HG03139 (cell line): ENCODE measurements at regions not wholly inside any gene's neighbourhood (a gene's known extent, or its start where the extent isn't known, plus 50 kb on each side); places are given as distances from the start of the nearest gene placed in this dataset.
A peak's percentile ranks its signal among the peaks of the same experiment; 100 is the strongest.
"Not testable (repeated sequence)": the region's sequence is repeated elsewhere in the genome, so short reads cannot be mapped to it uniquely, and the experiment has no call there.

Experiments used
- ATAC-seq: cut with Tn5 transposase; IDR thresholded peaks from one replicate; pipeline ENCODE4 v1.9.1; 2021; ENCODE audit not compliant: unreplicated experiment

DNA sequence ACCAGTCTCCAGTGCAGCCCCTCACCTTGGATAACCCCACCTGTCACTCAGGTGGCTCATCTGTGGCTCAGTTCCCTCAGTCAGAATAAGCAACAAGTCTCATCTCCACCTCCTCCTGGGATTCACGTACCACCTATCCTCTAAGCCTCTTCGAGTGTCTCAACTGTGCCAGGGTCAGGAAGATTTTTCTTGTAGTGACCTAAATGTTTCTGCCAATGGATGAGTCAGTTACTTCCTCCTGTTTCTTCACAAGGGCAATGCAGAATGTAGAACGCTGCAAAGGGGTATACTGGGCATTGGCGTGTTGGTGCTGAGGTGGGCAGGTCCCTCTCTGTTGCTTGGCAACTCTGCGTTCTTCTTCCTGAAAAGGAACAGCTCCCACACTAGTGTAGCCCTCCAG, 213.3 kb upstream of the CXCR4 start:
- no peak for ATAC-seq

- ATAC-seq = no peak
These were observed 210.4 kb upstream of the CXCR4 start for GRCh38 chr2:136328207-136328795.

- ATAC-seq = peak; percentile 82
These were observed 209.4 kb upstream of the CXCR4 start for GRCh38 chr2:136327162-136327852.

GRCh38 chr2:136325844-136326331, 207.9 kb upstream of the CXCR4 start:
- no peak for ATAC-seq

- ATAC-seq = no peak
These were observed 207.0 kb upstream of the CXCR4 start for GRCh38 chr2:136324966-136325365.

- ATAC-seq = no peak
These were observed 206.0 kb upstream of the CXCR4 start for GRCh38 chr2:136323935-136324334.

DNA sequence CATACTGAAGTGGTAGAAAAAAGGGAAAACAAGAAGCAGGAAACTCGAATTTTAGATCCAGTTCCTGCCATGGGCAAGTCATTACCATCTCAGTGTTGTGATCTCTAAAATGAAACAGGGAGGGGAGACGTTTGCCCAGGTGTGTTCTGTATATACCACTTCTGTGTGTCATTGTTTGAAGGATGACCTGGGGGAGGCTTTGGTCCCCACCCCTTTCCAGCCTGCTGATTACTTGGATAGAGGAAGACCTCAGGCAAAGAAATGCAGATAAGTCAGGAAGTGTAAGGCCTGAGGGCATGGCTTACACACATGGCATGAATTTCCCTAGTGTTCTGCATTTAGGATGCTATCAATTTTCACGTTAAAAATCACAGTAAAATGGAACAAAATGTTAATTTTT, 205.2 kb upstream of the CXCR4 start:
- no peak for ATAC-seq

GRCh38 chr2:136322428-136322827, 204.5 kb upstream of the CXCR4 start:
- ATAC-seq = no peak

DNA sequence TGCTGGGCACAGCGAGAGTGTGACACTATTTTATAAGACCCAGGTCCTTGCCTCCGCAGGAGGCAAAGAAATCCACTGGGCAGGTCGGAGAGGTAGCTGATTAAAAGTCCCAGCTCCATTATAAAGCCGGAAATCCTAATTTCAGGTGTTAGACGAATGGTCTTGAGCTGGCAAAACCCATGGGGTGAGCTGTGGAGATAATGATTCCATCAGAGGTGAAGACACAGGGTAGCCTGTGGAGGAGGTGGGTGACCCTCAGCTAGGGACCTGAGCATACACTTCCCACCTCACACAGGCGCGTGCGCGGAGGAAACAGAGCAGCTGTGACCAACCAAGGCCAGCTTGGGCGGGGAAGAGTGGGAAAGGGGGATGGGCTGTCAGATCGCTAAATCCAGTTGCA, 201.7 kb upstream of the CXCR4 start:
- no peak for ATAC-seq

GRCh38 chr2:136319237-136319636, 201.3 kb upstream of the CXCR4 start:
- ATAC-seq = no peak

- ATAC-seq = no peak
These were observed 196.3 kb upstream of the CXCR4 start for GRCh38 chr2:136314240-136314639.

DNA sequence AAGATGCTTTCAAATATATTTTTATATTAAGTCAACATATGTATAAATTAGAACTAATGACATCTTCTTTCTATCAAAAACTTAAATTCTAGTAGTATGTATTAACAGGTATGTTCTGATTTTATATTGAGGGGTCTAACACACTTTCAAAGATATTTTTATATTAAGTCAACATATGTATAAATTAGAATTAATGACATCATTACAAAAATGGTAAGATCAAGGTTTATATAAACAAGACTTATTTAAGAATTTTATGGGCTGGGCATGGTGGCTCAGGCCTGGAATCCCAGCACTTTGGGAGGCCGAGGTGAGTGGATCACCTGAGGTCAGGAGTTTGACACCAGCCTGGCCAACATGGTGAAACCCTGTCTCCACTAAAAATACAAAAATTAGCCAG, 194.6 kb upstream of the CXCR4 start:
- ATAC-seq = not testable (repeated sequence)

DNA sequence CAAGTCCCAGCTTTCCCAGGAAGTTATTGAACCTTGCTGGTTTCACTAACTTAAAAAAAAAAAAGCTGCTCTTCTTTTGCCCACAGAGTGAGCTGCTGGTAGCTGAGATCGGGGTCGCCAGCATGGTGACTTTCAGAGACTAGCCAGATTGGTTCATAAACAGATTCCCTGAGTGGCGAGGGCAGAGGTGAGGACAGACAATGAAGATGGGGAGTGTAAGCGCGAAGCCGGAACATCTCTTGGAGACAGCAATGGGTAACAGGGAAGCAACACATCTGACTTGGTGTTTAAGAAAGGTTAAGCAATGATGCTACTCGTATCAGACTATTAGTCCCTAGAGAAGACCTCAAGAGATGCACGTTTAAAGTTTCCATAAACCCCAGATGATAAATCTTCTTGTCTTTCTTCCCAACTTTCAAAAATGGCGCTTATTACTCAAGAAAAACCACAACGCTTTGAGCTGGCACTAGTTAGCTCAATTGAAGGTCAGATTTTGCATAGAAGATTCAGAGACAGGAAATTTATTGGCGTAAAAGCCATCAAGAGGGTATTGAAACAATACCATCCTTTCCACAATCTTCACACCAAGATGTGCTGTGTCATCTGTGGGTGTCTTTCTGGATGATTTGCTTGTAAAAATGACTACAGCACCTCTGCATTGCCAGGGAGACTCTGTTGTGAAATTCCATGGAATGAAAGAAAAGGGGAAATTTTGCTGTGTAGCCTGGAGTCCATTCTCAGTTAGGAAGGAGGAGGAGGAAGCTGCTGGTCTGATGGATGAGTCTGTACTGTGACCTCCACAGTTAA, 193.1 kb upstream of the CXCR4 start:
- no peak for ATAC-seq

GRCh38 chr2:136310005-136310495, 192.1 kb upstream of the CXCR4 start:
- ATAC-seq = no peak

DNA sequence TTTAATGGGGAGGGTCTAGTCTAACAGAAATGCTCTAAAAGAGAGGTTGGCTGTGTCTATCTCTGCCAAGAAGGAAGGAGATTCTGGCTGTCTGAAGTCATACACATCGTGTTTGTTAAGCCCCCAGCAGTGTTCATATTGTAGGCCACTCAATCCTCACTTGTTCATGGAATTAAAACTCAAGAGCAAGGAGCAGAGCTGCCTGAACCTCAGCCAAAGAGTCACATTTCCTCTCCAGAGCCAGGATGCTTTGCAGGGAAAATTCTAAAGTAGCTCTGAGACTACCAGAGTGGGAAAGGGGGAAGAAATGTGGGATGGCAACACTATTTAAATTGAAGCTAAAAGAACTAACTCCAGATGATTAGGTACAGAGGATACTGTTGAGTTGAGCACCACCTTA, 190.7 kb upstream of the CXCR4 start:
- ATAC-seq = no peak

DNA sequence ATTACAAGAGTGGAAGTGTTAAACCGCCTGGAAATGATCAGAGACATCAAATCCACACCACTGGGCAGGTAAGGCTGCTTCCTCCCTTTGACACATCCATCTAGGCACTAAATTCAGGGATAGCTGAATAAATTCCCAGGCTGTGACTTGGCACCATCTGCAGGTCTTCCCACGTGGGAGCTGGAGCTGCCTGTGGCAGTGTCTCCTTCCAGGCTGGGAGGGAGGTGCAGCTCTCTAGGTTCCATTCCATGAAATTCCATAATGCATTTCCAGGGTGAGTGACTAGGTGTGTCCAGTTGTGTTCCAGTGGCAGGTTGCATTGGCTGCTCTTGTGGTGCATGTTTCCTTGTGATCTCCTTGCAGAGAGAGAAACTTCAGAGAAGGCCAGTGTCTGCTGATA, 188.9 kb upstream of the CXCR4 start:
- ATAC-seq = no peak

DNA sequence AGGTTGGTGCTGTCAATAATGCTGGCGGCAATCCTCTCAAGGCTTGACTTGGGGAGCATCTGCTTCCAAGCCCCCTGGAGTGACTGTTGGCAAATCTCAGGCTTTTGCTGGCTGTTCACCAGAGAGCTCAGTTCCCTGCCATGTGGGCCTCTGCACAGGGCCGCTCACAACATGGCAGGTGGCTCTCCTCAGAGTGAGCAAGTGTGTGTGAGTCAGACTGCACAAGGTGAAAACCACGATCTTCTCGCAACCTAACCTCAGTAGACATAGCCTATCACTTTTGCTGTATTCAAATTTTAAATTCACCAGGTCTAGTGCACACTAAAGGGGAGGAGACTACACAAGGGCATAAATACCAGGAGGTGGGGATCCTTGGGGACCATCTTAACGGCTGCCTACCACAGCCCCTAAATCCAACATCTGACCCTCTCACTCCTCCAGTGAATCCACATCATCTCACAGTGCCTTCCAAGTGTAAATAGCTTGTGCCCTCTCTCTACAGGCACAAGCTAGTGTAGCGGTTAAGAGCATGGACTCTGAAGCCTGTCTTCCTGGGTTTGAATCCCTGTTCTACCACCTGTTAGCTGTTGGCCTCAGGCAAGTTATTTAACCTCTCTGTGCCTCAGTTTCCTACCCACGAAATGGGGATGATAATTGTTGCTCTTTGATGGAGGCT, 187.7 kb upstream of the CXCR4 start:
- peak; percentile 88 for ATAC-seq

DNA sequence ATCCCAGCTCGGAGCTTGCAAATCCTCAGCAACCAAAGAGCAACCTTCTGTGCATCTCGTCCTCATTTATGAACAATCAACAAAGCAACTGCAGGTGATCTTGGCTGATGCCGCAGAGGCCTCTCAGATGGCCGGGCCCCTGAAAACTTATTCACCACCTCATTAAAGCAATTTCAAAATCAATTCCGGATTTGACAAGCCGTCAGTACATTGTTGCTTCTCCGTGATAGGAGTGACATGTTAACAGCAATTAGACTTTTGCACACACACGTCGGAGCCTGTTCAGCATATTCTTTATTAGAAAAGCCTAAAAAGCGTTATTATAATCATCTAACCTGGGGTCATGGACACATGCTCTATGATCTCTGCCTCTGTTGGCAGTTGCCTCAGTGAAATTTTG, 183.1 kb upstream of the CXCR4 start:
- no peak for ATAC-seq

GRCh38 chr2:136298631-136299030, 180.7 kb upstream of the CXCR4 start:
- ATAC-seq = no peak

DNA sequence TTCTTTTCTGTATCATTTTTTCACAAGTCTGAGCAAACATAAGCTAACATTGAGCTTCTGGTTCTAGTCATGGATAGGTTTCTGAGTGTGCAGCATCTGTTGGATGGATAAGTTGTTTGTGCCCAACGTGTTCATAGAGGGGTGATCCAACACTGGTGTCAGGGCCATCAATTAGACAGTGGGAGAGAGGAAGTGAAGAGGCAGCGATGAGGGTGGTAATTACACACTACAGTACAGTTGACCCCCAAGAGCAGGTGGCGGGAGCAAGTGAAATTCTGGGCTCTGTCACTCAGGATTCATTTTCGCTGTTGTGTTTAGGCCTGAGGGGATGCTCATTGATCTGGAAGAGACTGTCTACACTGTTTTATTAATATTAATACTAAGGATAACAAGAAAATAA, 180.0 kb upstream of the CXCR4 start:
- no peak for ATAC-seq

GRCh38 chr2:136297312-136297711, 179.4 kb upstream of the CXCR4 start:
- ATAC-seq = no peak
